ENCODE measurements at regions not wholly inside any gene's neighbourhood (a gene's known extent, or its start where the extent isn't known, plus 50 kb on each side); places are given as distances from the start of the nearest gene placed in this dataset.

GRCh38 chr7:24427048-24427447, 143.1 kb downstream of the NPY start:
- TF ChIP-seq CTCF (IDR thresholded peaks at IDR 0.05) = no peak
- TF ChIP-seq POLR2A (IDR thresholded peaks at IDR 0.05) = no peak

All from thyroid gland (tissue), 4 donors.